Esophagus muscularis mucosa (tissue), 4 donors: ENCODE measurements at regions not wholly inside any gene's neighbourhood (a gene's known extent, or its start where the extent isn't known, plus 50 kb on each side); places are given as distances from the start of the nearest gene placed in this dataset.

Experiments
- EP300 ChIP-seq: sonication (generic); formaldehyde crosslinking; IDR thresholded peaks from one replicate; pipeline ENCODE4 v1.6.1; 2017; ENCODE audit warnings: antibody characterized with exemption
- POLR2A ChIP-seq: fragments of 450-650 bp; IDR thresholded peaks from one replicate; pipeline ENCODE4 v1.6.1; 2017; ENCODE audit warnings: antibody characterized with exemption, moderate library complexity, mild to moderate bottlenecking, low read depth
- TF ChIP-seq, protein P1 (sequence below), 3 experiments: fragments of 200-600 bp in 2 of 3; fragments of 450-650 bp in 1 of 3; sonication (generic) in 2 of 3; IDR thresholded peaks; one replicate each; pipeline ENCODE4 v1.5.1; 2017 to 2019; ENCODE audit warnings: antibody characterized with exemption in 3 of 3, mild to moderate bottlenecking in 2 of 3, moderate library complexity in 1 of 3

DNA sequence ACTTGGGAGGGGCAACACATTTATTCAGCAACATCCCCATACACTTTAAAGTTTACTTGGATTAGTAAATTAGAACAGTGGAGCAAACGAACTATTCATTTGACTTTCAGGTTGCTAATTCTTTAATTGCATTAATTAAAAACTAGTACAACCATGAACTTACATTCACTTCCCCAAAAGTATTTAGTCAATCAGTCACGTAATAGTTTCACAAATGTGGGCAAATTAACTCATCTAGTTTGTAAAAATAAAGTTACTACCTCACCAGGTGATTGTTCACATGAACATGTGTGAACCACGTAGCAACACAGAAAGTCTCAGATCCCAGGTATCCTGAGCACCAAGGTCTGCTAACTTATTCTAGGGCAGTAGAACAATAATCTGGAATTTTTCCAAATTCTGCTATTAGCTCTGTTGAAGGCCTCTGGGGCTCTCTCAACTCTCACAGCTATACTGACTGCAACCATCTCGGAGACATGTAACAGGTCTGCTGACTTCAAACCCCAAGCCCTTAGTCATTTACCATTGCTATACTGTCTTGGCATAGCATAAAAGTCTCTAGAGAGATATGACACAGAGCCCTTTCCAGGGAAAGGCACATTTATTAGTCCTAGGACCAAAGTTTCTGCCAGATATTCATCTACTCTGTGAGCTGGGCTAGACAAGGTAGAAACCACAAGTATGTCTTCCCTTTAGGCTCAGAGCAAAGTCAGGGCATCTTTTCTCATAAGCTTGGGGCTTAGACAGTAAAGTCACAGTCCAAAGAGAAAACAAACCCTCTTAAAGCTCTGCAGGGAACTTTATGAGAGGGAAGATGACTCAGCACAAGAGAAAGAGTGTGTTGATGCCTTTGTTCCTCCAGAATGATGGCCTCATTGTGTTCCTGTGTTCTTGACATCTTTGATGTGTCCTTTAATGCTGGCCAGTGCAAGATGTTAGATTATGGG is 50.9 kb upstream of the CCDC28A start:
- TF ChIP-seq POLR2A = no peak
- TF ChIP-seq, protein P1, sequence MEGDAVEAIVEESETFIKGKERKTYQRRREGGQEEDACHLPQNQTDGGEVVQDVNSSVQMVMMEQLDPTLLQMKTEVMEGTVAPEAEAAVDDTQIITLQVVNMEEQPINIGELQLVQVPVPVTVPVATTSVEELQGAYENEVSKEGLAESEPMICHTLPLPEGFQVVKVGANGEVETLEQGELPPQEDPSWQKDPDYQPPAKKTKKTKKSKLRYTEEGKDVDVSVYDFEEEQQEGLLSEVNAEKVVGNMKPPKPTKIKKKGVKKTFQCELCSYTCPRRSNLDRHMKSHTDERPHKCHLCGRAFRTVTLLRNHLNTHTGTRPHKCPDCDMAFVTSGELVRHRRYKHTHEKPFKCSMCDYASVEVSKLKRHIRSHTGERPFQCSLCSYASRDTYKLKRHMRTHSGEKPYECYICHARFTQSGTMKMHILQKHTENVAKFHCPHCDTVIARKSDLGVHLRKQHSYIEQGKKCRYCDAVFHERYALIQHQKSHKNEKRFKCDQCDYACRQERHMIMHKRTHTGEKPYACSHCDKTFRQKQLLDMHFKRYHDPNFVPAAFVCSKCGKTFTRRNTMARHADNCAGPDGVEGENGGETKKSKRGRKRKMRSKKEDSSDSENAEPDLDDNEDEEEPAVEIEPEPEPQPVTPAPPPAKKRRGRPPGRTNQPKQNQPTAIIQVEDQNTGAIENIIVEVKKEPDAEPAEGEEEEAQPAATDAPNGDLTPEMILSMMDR (IDR thresholded peaks at IDR 0.05) = no peak
- TF ChIP-seq EP300 = no peak
